GM12878 (cell line): ENCODE measurements at regions not wholly inside any gene's neighbourhood (a gene's known extent, or its start where the extent isn't known, plus 50 kb on each side); places are given as distances from the start of the nearest gene placed in this dataset.

Experiments used
- ATAC-seq: fragments of 200-7000 bp; cut with Tn5 transposase; 3 replicates; pipeline ENCODE4 v1.9.1; 2020; ENCODE audit warnings: mild to moderate bottlenecking, moderate library complexity
- BruUV-seq: library from RNA; stranded (reverse); fragments of 400-500 nt; replicated peaks from 2 replicates; lab custom pipeline; 2021; lab: Mats Ljungman, UMichigan
- CTCF ChIA-PET: fragments of 300-600 bp; sonication (Branson Sonifier 250); formaldehyde crosslinking; extraction: SDS; loops from one replicate; lab custom pipeline; 2021; ENCODE audit warnings: inconsistent platforms; lab: Yijun Ruan, JAX
- POLR2A ChIA-PET: fragments of 350-600 bp; formaldehyde crosslinking; extraction: SDS; loops from one replicate; lab custom pipeline; 2021; ENCODE audit warnings: inconsistent platforms; lab: Charles Lee
- RAD21 ChIA-PET: fragments of 300-600 bp; sonication (Branson Sonifier 250); formaldehyde crosslinking; loops from one replicate; lab custom pipeline; 2023; ENCODE audit warnings: antibody characterized with exemption; ENCODE audit not compliant: unreplicated experiment; lab: Charles Lee
- SMC1A ChIA-PET: fragments of 300-600 bp; sonication (Branson Sonifier 250); formaldehyde crosslinking; loops from one replicate; lab custom pipeline; 2023; ENCODE audit not compliant: unreplicated experiment, uncharacterized antibody; lab: Charles Lee
- DNase-seq: peaks from one replicate; pipeline ENCODE4 v3.0.0-alpha.2; 2011; ENCODE audit warnings: low read depth, low spot score
- FAIRE-seq: peaks from 3 replicates; lab custom pipeline; 2011; peaks lifted over from hg19 to GRCh38; lab: Jason Lieb, UNC
- H2AFZ ChIP-seq: 2 replicates; pipeline ENCODE4 v1.6.0; 2011; ENCODE audit warnings: low read depth, low read length, control low read depth; ENCODE audit not compliant: control insufficient read depth
- H3K27ac ChIP-seq: 2 replicates; pipeline ENCODE4 v1.5.1; 2011; ENCODE audit warnings: control low read depth; ENCODE audit not compliant: control insufficient read depth, insufficient read depth
- H3K27me3 ChIP-seq, 2 experiments: replicated peaks in 1 of 2; 2 replicates each; pipeline versions ENCODE4 v1.6.0 to v1.6.1; 2011; ENCODE audit warnings: low read length in 1 of 2; ENCODE audit not compliant: control insufficient read depth in 2 of 2, insufficient read depth in 2 of 2
- H3K36me3 ChIP-seq, 2 experiments: 2 replicates each; pipeline ENCODE4 v1.5.1; 2011; ENCODE audit warnings: low read length in 1 of 2; ENCODE audit not compliant: control insufficient read depth in 2 of 2, insufficient read depth in 2 of 2
- H3K4me1 ChIP-seq: 2 replicates; pipeline ENCODE4 v1.6.1; 2011; ENCODE audit warnings: mild to moderate bottlenecking, low read length, moderate library complexity, mixed read lengths; ENCODE audit not compliant: control insufficient read depth, insufficient read depth
- H3K4me2 ChIP-seq: 2 replicates; pipeline ENCODE4 v1.6.0; 2011; ENCODE audit warnings: control low read depth; ENCODE audit not compliant: control insufficient read depth, insufficient read depth
- H3K4me3 ChIP-seq: fragments of 200-600 bp; sonication (generic); 2 replicates; pipeline ENCODE4 v1.5.1; 2016
- H3K79me2 ChIP-seq: 2 replicates; pipeline ENCODE4 v1.6.0; 2011; ENCODE audit warnings: low read length; ENCODE audit not compliant: control insufficient read depth, insufficient read depth
- H3K9ac ChIP-seq: 2 replicates; pipeline ENCODE4 v1.8.0; 2011; ENCODE audit warnings: low read length, control low read depth, mixed read lengths; ENCODE audit not compliant: control insufficient read depth, insufficient read depth
- H3K9me3 ChIP-seq: replicated peaks from 3 replicates; pipeline ENCODE4 v1.5.1; 2011; ENCODE audit warnings: mild to moderate bottlenecking, low read length; ENCODE audit not compliant: control insufficient read depth, insufficient read depth
- H4K20me1 ChIP-seq: 2 replicates; pipeline ENCODE4 v1.6.0; 2011; ENCODE audit not compliant: control insufficient read depth, insufficient read depth
- BACH1 ChIP-seq: fragments of 450-650 bp; IDR thresholded peaks from 2 replicates; pipeline ENCODE4 v1.6.1; 2017; ENCODE audit warnings: mild to moderate bottlenecking, borderline replicate concordance
- CEBPB ChIP-seq, 2 experiments: fragments of 150-350 bp in 1 of 2; IDR thresholded peaks; 2 replicates each; pipeline ENCODE4 v1.6.1; 2012 to 2014; ENCODE audit warnings: low read depth in 2 of 2, low read length in 2 of 2, borderline replicate concordance in 1 of 2, inconsistent platforms in 1 of 2
- FOS ChIP-seq: IDR thresholded peaks from 3 replicates; pipeline ENCODE4 v1.6.1; 2011; ENCODE audit warnings: borderline replicate concordance; ENCODE audit not compliant: insufficient read length; ENCODE audit errors: extremely low read depth
- HDGF ChIP-seq: fragments of 450-650 bp; IDR thresholded peaks from 2 replicates; pipeline ENCODE4 v1.6.1; 2016; ENCODE audit warnings: antibody characterized with exemption
- JUNB ChIP-seq: IDR thresholded peaks from 2 replicates; pipeline ENCODE4 v1.6.1; 2016; ENCODE audit warnings: antibody characterized with exemption, mild to moderate bottlenecking
- SMARCA5 ChIP-seq: fragments of 450-650 bp; IDR thresholded peaks from 2 replicates; pipeline ENCODE4 v1.6.1; 2017; ENCODE audit warnings: mild to moderate bottlenecking
- SREBF2 ChIP-seq: IDR thresholded peaks from 2 replicates; pipeline ENCODE4 v1.6.1; 2012; ENCODE audit warnings: mild to moderate bottlenecking, low read length
- STAT1 ChIP-seq: fragments of 450-650 bp; conservative IDR thresholded peaks from 2 replicates; pipeline ENCODE4 v1.6.1; 2014; ENCODE audit warnings: antibody characterized with exemption, mild to moderate bottlenecking
- ZBTB4 ChIP-seq: fragments of 450-650 bp; formaldehyde crosslinking; IDR thresholded peaks from 2 replicates; pipeline ENCODE4 v1.4.0; 2022; ENCODE audit warnings: mild to moderate bottlenecking, moderate library complexity
- WGBS: methylation state at CpG from one replicate; pipeline ENCODE4 v1.1.6; 2016; ENCODE audit warnings: low lambda C conversion rate; ENCODE audit not compliant: insufficient replicate concordance, insufficient coverage; ENCODE audit errors: missing lambda C conversion rate; 5-methylcytosine and 5-hydroxymethylcytosine counted together
- in situ Hi-C: fragments of 300-500 bp; cut with MboI; formaldehyde crosslinking; loops from 9 replicates; pipeline ENCODE4 v1.14.3; 2018; ENCODE audit warnings: mixed read lengths
- intact Hi-C: fragments of 100-400 bp; cut with micrococcal nuclease; formaldehyde crosslinking; loops from one replicate; pipeline ENCODE4 v1.14.2; 2022; ENCODE audit not compliant: unreplicated experiment
- TF ChIP-seq, protein P1 (sequence below): fragments of 450-650 bp; formaldehyde crosslinking; IDR thresholded peaks from 2 replicates; pipeline ENCODE4 v1.4.0; 2020; ENCODE audit warnings: mild to moderate bottlenecking, moderate library complexity

DNA sequence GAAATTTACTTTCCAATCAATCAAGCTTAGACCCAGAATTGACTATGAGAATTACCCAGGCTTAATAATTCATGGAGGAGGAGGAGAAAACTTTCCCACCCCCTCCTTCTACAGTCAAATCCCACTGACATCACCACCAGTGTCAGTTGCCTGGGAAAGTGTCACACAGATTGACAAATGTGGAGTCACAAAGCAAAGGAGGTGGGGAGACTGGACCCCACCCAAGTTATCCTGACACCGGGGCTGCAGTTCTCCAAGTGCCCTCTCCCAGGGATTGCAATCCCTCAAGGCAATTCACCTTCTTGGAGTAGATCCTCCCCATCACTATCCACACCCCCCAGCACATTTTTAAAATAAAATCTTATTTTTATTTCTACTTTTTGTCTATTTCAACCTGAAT, 100.2 kb upstream of the CDH11 start:
- no peaks in the 10 kb centered on the region for H3K9me3 ChIP-seq
- TF ChIP-seq STAT1 = no peak
- TF ChIP-seq ZBTB4 = no peak
- no peak for TF ChIP-seq HDGF
- no peak for TF ChIP-seq FOS
- no peak for TF ChIP-seq SREBF2
- TF ChIP-seq BACH1 = no peak
- TF ChIP-seq SMARCA5 = no peak
- TF ChIP-seq CEBPB (IDR thresholded peaks at IDR 0.05; ENCODE audit: borderline replicate concordance in 1 of 2, low read depth in 2 of 2, low read length in 2 of 2) = no peak
- no peak for TF ChIP-seq JUNB
- TF ChIP-seq, protein P1, sequence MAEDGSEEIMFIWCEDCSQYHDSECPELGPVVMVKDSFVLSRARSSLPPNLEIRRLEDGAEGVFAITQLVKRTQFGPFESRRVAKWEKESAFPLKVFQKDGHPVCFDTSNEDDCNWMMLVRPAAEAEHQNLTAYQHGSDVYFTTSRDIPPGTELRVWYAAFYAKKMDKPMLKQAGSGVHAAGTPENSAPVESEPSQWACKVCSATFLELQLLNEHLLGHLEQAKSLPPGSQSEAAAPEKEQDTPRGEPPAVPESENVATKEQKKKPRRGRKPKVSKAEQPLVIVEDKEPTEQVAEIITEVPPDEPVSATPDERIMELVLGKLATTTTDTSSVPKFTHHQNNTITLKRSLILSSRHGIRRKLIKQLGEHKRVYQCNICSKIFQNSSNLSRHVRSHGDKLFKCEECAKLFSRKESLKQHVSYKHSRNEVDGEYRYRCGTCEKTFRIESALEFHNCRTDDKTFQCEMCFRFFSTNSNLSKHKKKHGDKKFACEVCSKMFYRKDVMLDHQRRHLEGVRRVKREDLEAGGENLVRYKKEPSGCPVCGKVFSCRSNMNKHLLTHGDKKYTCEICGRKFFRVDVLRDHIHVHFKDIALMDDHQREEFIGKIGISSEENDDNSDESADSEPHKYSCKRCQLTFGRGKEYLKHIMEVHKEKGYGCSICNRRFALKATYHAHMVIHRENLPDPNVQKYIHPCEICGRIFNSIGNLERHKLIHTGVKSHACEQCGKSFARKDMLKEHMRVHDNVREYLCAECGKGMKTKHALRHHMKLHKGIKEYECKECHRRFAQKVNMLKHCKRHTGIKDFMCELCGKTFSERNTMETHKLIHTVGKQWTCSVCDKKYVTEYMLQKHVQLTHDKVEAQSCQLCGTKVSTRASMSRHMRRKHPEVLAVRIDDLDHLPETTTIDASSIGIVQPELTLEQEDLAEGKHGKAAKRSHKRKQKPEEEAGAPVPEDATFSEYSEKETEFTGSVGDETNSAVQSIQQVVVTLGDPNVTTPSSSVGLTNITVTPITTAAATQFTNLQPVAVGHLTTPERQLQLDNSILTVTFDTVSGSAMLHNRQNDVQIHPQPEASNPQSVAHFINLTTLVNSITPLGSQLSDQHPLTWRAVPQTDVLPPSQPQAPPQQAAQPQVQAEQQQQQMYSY (CRISPR knock-in tag) = no peak
- no peaks in the 10 kb centered on the region for H3K36me3 ChIP-seq
- CTCF ChIA-PET = no interaction called here
- no peaks in the 10 kb centered on the region for H3K4me1 ChIP-seq
- no peak for DNase-seq
- SMC1A ChIA-PET = no interaction called here
- FAIRE-seq = no peak
- H3K9ac ChIP-seq = no peak overlapping the region
- RAD21 ChIA-PET = no interaction called here
- POLR2A ChIA-PET = no interaction called here
- H3K4me2 ChIP-seq = no peak overlapping the region
- BruUV-seq = no TSS peak
- H3K27ac ChIP-seq = no peak overlapping the region
- no peak overlapping the region for H3K4me3 ChIP-seq
- no peak overlapping the region for H2AFZ ChIP-seq
- no peaks in the 10 kb centered on the region for H3K27me3 ChIP-seq
- no peak for ATAC-seq
- no peaks in the 10 kb centered on the region for H4K20me1 ChIP-seq
- intact Hi-C loops = no loop called here
- WGBS = 57% methylated on average over 1 of the region's 1 CpG
- in situ Hi-C loops = no loop called here
- no peaks in the 10 kb centered on the region for H3K79me2 ChIP-seq
